HG03575 (cell line): ENCODE measurements at regions not wholly inside any gene's neighbourhood (a gene's known extent, or its start where the extent isn't known, plus 50 kb on each side); places are given as distances from the start of the nearest gene placed in this dataset.

ENCODE experiments used
- ATAC-seq: cut with Tn5 transposase; IDR thresholded peaks from one replicate; pipeline ENCODE4 v1.9.1; 2021; ENCODE audit not compliant: unreplicated experiment, insufficient number of reproducible peaks, low FRiP score; ENCODE audit errors: extremely low read depth

DNA sequence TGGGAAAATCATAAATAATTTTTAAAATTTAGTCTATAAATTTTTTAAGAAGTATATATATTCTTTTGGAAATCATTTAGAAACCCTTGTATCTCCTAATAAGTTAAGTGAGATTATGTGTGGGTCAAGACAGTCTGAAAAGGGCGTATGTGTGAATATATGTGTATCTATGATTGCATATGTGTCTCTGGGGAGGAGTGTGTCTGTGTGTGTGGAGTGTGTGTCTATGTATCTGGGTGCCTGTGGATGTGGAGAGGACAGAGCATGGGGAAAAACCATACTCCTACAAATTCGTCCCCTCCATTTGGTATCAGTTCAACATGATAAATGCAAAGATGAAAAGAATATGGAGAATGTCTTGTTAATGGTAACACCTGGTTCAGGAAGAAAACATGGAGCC, 342.0 kb upstream of the ACTBL2 start:
- ATAC-seq, result no peak

GRCh38 chr5:57824047-57824446, 341.4 kb upstream of the ACTBL2 start:
- ATAC-seq, result no peak

DNA sequence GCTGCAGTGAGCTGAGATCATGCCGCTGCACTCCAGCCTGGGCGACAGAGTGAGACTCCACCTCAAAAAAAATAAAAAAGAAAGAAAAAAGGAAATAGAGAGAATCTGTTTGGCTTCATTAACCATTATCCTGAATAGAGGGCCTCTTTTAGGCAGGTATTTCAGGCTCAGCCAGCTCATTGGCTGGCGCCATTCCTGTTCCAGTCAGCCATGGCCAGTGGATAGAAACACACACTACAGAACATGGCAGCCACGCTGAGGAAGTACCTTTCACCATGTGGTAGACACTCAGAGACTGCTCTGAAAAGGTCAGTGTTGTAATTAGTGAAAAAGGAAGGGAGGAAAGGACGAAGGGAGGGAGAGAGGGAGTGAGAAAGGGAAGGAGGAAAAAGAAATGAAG, 340.0 kb upstream of the ACTBL2 start:
- no peak for ATAC-seq

DNA sequence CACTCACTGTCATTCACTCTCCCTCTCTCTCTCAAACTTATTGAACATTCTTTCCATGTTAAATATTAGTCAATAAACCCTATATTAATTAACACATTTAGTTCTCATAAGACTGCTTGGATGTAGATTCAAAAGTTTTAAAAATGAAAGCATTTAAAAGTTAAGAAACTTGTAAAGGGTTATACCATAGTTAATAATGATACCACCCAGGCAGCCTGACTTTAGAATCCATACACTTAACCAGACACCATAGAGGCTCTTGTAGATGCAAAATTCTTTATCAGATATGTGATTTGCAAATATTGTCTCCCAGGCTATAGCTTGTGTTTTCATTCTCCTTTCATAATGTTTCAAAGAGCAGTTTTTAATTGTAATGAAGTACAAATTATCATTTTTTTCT, 335.8 kb upstream of the ACTBL2 start:
- no peak for ATAC-seq

GRCh38 chr5:57817924-57818323, 335.3 kb upstream of the ACTBL2 start:
- no peak for ATAC-seq

DNA sequence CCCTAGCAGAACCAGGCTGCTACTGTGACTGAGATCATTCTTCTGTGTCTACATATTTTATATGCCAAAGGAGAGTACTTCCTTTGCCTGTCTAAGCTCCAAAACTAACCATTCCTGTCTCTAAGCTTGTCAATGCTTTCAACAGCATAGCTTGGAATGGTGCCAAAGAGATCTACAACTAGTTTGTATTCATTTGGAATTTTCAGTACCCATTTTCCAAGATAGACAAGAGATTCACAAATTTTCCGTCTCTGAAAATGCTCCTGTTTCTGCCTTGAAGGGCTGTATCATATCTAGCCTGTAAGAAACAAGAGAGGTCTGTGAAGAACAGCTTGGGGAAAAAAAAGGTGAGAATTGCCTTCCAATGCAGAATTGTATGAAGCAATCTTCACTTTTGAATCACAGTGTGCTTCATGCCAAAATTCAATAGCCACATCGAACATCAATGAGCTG, 334.4 kb upstream of the ACTBL2 start:
- no peak for ATAC-seq

GRCh38 chr5:57816108-57816507, 333.5 kb upstream of the ACTBL2 start:
- ATAC-seq, result no peak

- no peak for ATAC-seq
These were observed 323.1 kb upstream of the ACTBL2 start for GRCh38 chr5:57805732-57806131.

- ATAC-seq, result no peak
These were observed 322.6 kb upstream of the ACTBL2 start for GRCh38 chr5:57805170-57805569.

DNA sequence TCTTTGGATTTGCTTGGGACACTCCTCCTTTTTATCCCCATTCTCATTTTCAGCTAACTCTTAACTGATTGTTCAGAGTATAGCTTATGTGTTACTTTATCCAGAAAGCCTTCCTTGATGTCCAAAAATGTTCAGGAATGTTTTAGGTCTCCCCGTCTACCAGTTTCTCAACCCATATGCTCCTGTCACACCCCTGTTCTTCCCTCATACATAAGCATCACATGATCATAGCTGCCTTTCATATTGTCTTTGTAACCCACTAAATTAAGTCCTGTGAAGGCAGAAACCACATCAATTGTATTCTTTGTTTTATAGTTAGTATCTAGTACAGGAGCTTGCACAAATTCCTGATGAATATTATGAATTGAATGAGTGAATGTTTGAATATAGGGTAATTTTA, 321.9 kb upstream of the ACTBL2 start:
- no peak for ATAC-seq

- no peak for ATAC-seq
These were observed 321.4 kb upstream of the ACTBL2 start for GRCh38 chr5:57804007-57804444.

GRCh38 chr5:57802131-57802530, 319.5 kb upstream of the ACTBL2 start:
- no peak for ATAC-seq

- ATAC-seq, result no peak
These were observed 312.6 kb upstream of the ACTBL2 start for GRCh38 chr5:57795203-57795602.

GRCh38 chr5:57791875-57792274, 309.3 kb upstream of the ACTBL2 start:
- ATAC-seq, result no peak

DNA sequence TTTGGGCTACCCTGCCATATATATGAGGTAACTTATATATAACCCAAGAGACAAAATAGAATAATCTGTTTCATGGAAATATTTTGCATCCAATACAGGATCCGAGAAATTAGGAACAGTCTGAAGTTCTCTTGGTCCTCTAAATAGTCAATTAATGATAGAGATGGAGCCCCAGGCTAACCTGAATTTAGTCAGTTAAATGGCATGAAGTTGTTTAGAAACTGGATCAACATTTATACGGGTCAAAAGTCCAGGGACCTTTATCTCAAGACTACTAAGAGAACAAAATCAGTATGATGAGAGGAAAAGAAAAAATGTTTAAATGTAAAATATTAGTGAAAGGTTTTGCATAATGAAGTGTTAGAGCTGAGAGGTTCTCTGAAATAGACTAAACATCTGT, 303.3 kb upstream of the ACTBL2 start:
- no peak for ATAC-seq

GRCh38 chr5:57784121-57784520, 301.5 kb upstream of the ACTBL2 start:
- no peak for ATAC-seq

GRCh38 chr5:57783693-57784092, 301.1 kb upstream of the ACTBL2 start:
- no peak for ATAC-seq

GRCh38 chr5:57780961-57781325, 298.3 kb upstream of the ACTBL2 start:
- no peak for ATAC-seq

GRCh38 chr5:57780306-57780960, 297.8 kb upstream of the ACTBL2 start:
- ATAC-seq, result no peak

- no peak for ATAC-seq
These were observed 297.0 kb upstream of the ACTBL2 start for GRCh38 chr5:57779383-57780223.
